Prostate gland (tissue), 2 donors: ENCODE measurements at regions not wholly inside any gene's neighbourhood (a gene's known extent, or its start where the extent isn't known, plus 50 kb on each side); places are given as distances from the start of the nearest gene placed in this dataset.

Experiments
- DNase-seq: peaks from one replicate; pipeline ENCODE4 v3.0.0-alpha.2; 2019; ENCODE audit warnings: low spot score
- H3K27ac ChIP-seq, 2 donors: fragments of 200-600 bp; sonication (generic); 2 replicates each; pipeline ENCODE4 v1.5.1; 2017 to 2019
- H3K27me3 ChIP-seq: fragments of 200-600 bp; sonication (generic); replicated peaks from 2 replicates; pipeline ENCODE4 v1.5.1; 2019; ENCODE audit not compliant: insufficient read depth
- H3K36me3 ChIP-seq, 2 donors: fragments of 200-600 bp; sonication (generic); 1 replicate in 1 of 2; 2 replicates in 1 of 2; pipeline versions ENCODE4 v1.5.1 to v1.8.1; 2017 to 2019
- H3K4me1 ChIP-seq: fragments of 200-600 bp; sonication (generic); replicated peaks from 2 replicates; pipeline ENCODE4 v1.5.1; 2019
- H3K4me3 ChIP-seq, 2 donors: fragments of 200-600 bp; sonication (generic); 2 replicates each; pipeline ENCODE4 v1.5.1; 2017 to 2019
- H3K9me3 ChIP-seq: fragments of 200-600 bp; sonication (generic); 2 replicates; pipeline ENCODE4 v1.5.1; 2017
- CTCF ChIP-seq, 4 experiments: fragments of 200-600 bp in 2 of 4; fragments of 450-650 bp in 2 of 4; sonication (generic) in 2 of 4; IDR thresholded peaks; 1 replicate in 3 of 4; 2 replicates in 1 of 4; pipeline ENCODE4 v1.5.1; 2016 to 2019; ENCODE audit warnings: antibody characterized with exemption in 4 of 4, mild to moderate bottlenecking in 2 of 4, moderate library complexity in 2 of 4
- POLR2A ChIP-seq: fragments of 450-650 bp; IDR thresholded peaks from one replicate; pipeline ENCODE4 v1.6.1; 2016; ENCODE audit warnings: antibody characterized with exemption, mild to moderate bottlenecking
- POLR2AphosphoS5 ChIP-seq: sonication (generic); formaldehyde crosslinking; IDR thresholded peaks from one replicate; pipeline ENCODE4 v1.6.1; 2017; ENCODE audit warnings: antibody characterized with exemption
- WGBS: methylation state at CpG from one replicate; pipeline ENCODE4 v1.1.5; 2018; 5-methylcytosine and 5-hydroxymethylcytosine counted together
- intact Hi-C: fragments of 100-400 bp; cut with DNase I; formaldehyde crosslinking; loops from one replicate; pipeline ENCODE4 v1.14.2; 2022

GRCh38 chr12:16437281-16437816, 89.9 kb downstream of the MGST1 start:
- 58% methylated on average over 5 of the region's 5 CpGs for WGBS
- Histone ChIP-seq H3K27ac (no peak overlapping the region), H3K4me3 (no peak overlapping the region), H3K9me3 (no peaks in the 10 kb centered on the region), H3K4me1 (no peaks in the 10 kb centered on the region), H3K27me3 (no peaks in the 10 kb centered on the region), H3K36me3 (no peaks in the 10 kb centered on the region)
- intact Hi-C loops = no loop called here
- DNase-seq = no peak
- TF ChIP-seq POLR2AphosphoS5 = no peak
- TF ChIP-seq POLR2A = no peak
- no peak for TF ChIP-seq CTCF (IDR thresholded peaks at IDR 0.05)

- 51% methylated on average over 2 of the region's 2 CpGs for WGBS
- TF ChIP-seq POLR2AphosphoS5 (no peak), POLR2A (no peak)
- no peak overlapping the region for H3K4me3 ChIP-seq
- H3K27ac ChIP-seq = no peak overlapping the region
- H3K27me3 ChIP-seq = no peaks in the 10 kb centered on the region
- DNase-seq = no peak
- no peaks in the 10 kb centered on the region for H3K4me1 ChIP-seq
- intact Hi-C loops = no loop called here
- no peaks in the 10 kb centered on the region for H3K36me3 ChIP-seq
- no peaks in the 10 kb centered on the region for H3K9me3 ChIP-seq
Observed at GRCh38 chr12:16437926-16438325, 90.5 kb downstream of the MGST1 start.

GRCh38 chr12:16449459-16449858, 102.0 kb downstream of the MGST1 start:
- Histone ChIP-seq H3K9me3 (no peaks in the 10 kb centered on the region), H3K4me3 (no peak overlapping the region), H3K36me3 (no peaks in the 10 kb centered on the region), H3K4me1 (no peaks in the 10 kb centered on the region), H3K27me3 (no peaks in the 10 kb centered on the region), H3K27ac (no peak overlapping the region)
- TF ChIP-seq POLR2AphosphoS5 (no peak), CTCF (IDR thresholded peaks at IDR 0.05) (no peak), POLR2A (no peak)
- intact Hi-C loops = no loop called here
- WGBS = 82% methylated on average over 2 of the region's 2 CpGs
- no peak for DNase-seq

- Histone ChIP-seq H3K27ac (no peak overlapping the region), H3K4me1 (no peaks in the 10 kb centered on the region), H3K4me3 (no peak overlapping the region), H3K27me3 (no peaks in the 10 kb centered on the region), H3K36me3 (no peaks in the 10 kb centered on the region), H3K9me3 (no peaks in the 10 kb centered on the region)
- TF ChIP-seq CTCF (IDR thresholded peaks at IDR 0.05) (no peak), POLR2AphosphoS5 (no peak), POLR2A (no peak)
- WGBS = 57% methylated on average over 3 of the region's 3 CpGs
- DNase-seq = no peak
- intact Hi-C loops = no loop called here
Observed at GRCh38 chr12:16453319-16453718, 105.9 kb downstream of the MGST1 start.

- H3K27me3 ChIP-seq = no peaks in the 10 kb centered on the region
- no peak overlapping the region for H3K4me3 ChIP-seq
- no peaks in the 10 kb centered on the region for H3K36me3 ChIP-seq
- 43% methylated on average over 2 of the region's 2 CpGs for WGBS
- no peaks in the 10 kb centered on the region for H3K9me3 ChIP-seq
- intact Hi-C loops = no loop called here
- no peak for DNase-seq
- TF ChIP-seq POLR2A (no peak), CTCF (IDR thresholded peaks at IDR 0.05) (no peak), POLR2AphosphoS5 (no peak)
- H3K4me1 ChIP-seq = no peaks in the 10 kb centered on the region
- no peak overlapping the region for H3K27ac ChIP-seq
Observed at GRCh38 chr12:16454481-16454880, 107.0 kb downstream of the MGST1 start.
